ENCODE measurements at regions not wholly inside any gene's neighbourhood (a gene's known extent, or its start where the extent isn't known, plus 50 kb on each side); places are given as distances from the start of the nearest gene placed in this dataset.
"Not testable (repeated sequence)": the region's sequence is repeated elsewhere in the genome, so short reads cannot be mapped to it uniquely, and the experiment has no call there.

DNA sequence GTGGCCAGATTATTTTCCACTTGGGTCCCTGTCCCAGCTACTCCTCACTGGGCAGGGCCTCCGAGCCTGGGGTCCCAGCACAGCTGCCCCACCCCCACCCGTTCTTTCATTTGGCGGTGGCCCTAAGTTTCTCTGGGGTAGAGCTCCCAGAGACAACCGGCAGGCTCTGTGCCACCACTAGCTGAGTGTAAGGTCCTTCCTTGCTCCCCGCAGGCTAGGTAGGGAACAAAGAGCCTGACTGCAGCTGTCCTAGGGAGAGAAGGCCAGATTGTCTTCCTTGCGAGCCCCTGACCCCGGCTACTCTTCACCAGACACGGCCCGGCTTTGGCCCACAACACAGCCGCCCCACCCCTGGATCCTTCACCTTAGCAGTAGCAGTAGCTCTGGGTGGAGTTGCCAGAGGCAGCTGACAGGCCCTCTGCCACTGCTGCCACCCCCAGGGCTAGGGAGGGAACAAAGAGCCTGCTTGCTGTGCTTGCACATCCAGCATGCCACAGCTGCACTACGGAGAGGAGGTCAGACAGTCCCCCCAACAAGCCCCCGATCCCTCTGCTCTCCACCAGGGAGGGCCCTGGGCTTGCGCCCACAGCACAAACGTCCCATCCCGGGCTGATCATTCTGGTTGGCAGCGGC is 215.9 kb upstream of the POTEB3 start:
- TF ChIP-seq, protein P1, sequence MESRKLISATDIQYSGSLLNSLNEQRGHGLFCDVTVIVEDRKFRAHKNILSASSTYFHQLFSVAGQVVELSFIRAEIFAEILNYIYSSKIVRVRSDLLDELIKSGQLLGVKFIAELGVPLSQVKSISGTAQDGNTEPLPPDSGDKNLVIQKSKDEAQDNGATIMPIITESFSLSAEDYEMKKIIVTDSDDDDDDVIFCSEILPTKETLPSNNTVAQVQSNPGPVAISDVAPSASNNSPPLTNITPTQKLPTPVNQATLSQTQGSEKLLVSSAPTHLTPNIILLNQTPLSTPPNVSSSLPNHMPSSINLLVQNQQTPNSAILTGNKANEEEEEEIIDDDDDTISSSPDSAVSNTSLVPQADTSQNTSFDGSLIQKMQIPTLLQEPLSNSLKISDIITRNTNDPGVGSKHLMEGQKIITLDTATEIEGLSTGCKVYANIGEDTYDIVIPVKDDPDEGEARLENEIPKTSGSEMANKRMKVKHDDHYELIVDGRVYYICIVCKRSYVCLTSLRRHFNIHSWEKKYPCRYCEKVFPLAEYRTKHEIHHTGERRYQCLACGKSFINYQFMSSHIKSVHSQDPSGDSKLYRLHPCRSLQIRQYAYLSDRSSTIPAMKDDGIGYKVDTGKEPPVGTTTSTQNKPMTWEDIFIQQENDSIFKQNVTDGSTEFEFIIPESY (CRISPR knock-in tag; IDR thresholded peaks at IDR 0.05), result not testable (repeated sequence)
- TF ChIP-seq SRSF7 (optimal IDR thresholded peaks at IDR 0.05; ENCODE audit: low read depth, low read length); KLF16 (IDR thresholded peaks at IDR 0.05); MED1 (CRISPR knock-in tag; IDR thresholded peaks at IDR 0.05; ENCODE audit: borderline replicate concordance): not testable (repeated sequence)
- TF ChIP-seq, protein P2, sequence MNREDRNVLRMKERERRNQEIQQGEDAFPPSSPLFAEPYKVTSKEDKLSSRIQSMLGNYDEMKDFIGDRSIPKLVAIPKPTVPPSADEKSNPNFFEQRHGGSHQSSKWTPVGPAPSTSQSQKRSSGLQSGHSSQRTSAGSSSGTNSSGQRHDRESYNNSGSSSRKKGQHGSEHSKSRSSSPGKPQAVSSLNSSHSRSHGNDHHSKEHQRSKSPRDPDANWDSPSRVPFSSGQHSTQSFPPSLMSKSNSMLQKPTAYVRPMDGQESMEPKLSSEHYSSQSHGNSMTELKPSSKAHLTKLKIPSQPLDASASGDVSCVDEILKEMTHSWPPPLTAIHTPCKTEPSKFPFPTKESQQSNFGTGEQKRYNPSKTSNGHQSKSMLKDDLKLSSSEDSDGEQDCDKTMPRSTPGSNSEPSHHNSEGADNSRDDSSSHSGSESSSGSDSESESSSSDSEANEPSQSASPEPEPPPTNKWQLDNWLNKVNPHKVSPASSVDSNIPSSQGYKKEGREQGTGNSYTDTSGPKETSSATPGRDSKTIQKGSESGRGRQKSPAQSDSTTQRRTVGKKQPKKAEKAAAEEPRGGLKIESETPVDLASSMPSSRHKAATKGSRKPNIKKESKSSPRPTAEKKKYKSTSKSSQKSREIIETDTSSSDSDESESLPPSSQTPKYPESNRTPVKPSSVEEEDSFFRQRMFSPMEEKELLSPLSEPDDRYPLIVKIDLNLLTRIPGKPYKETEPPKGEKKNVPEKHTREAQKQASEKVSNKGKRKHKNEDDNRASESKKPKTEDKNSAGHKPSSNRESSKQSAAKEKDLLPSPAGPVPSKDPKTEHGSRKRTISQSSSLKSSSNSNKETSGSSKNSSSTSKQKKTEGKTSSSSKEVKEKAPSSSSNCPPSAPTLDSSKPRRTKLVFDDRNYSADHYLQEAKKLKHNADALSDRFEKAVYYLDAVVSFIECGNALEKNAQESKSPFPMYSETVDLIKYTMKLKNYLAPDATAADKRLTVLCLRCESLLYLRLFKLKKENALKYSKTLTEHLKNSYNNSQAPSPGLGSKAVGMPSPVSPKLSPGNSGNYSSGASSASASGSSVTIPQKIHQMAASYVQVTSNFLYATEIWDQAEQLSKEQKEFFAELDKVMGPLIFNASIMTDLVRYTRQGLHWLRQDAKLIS (CRISPR knock-in tag; IDR thresholded peaks at IDR 0.05), result not testable (repeated sequence)
- TF ChIP-seq, protein P3, sequence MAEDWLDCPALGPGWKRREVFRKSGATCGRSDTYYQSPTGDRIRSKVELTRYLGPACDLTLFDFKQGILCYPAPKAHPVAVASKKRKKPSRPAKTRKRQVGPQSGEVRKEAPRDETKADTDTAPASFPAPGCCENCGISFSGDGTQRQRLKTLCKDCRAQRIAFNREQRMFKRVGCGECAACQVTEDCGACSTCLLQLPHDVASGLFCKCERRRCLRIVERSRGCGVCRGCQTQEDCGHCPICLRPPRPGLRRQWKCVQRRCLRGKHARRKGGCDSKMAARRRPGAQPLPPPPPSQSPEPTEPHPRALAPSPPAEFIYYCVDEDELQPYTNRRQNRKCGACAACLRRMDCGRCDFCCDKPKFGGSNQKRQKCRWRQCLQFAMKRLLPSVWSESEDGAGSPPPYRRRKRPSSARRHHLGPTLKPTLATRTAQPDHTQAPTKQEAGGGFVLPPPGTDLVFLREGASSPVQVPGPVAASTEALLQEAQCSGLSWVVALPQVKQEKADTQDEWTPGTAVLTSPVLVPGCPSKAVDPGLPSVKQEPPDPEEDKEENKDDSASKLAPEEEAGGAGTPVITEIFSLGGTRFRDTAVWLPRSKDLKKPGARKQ (CRISPR knock-in tag; IDR thresholded peaks at IDR 0.05), result not testable (repeated sequence)

Data from K562 (cell line).